HuH-7 (cell line): ENCODE measurements at regions not wholly inside any gene's neighbourhood (a gene's known extent, or its start where the extent isn't known, plus 50 kb on each side); places are given as distances from the start of the nearest gene placed in this dataset.

Experiments
- DNase-seq: peaks from one replicate; pipeline ENCODE4 v3.0.0; 2011; ENCODE audit warnings: low spot score

- DNase-seq = no peak
Observed at GRCh38 chr16:5433587-5433986, 336.0 kb upstream of the EEF2KMT start.

DNA sequence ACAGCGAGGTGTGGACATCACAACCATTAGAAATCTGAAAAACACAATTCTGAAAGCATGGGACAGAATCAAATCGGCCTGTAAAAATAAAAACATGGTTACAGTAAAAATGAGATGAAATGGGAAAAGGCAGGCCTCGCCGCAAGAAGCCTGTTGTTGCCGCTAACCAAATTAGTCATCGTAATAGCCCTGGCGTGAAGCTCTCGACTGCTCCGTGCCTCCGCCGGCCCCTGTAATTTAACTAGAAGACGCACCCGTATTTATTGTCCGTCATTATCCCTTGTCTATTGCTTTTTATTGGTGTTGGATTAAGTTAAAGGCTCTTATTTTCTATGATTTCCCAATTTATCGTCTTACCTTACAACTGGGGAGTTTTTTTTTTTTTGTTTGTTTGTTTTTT, 334.6 kb upstream of the EEF2KMT start:
- no peak for DNase-seq

DNA sequence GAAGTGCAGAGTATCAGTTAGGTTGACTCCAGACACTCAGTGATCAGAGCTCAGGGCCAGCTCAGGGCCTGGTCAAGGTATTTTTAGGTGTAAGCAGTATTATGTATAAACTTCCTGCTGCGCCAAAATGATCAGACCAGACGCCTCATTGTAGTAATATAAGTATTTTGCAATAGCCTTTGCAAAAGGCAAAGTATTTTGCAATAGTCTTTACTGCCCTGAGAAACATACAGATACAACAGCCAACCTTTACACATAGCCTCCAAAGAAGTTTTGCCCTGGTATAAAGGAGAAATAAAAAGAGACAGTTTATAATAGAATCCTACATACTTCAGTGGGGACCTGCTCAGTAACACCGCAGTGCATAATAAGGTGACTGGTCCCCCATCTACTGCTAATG, 333.0 kb upstream of the EEF2KMT start:
- DNase-seq = no peak

DNA sequence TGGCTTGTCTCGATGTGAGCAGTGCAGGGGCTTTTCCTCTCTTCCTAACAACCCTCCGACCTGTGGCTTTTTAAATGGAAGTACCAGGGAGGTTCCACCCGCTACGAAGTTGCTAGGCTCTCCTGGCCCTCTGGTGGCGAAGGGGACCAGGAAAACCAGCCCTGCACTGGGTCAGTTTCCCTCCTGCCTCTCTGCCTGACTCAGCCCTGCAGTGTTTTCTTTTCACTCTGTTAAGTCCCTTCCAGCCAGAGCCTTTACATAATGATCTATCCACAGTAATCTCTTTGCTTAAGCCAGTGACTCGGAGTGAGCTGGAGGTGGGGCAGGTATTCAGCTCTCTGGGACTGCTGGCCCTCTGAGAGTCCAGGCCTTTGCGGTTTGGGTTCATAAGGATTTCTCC, 331.3 kb upstream of the EEF2KMT start:
- DNase-seq = no peak

GRCh38 chr16:5427571-5427970, 330.0 kb upstream of the EEF2KMT start:
- no peak for DNase-seq

DNA sequence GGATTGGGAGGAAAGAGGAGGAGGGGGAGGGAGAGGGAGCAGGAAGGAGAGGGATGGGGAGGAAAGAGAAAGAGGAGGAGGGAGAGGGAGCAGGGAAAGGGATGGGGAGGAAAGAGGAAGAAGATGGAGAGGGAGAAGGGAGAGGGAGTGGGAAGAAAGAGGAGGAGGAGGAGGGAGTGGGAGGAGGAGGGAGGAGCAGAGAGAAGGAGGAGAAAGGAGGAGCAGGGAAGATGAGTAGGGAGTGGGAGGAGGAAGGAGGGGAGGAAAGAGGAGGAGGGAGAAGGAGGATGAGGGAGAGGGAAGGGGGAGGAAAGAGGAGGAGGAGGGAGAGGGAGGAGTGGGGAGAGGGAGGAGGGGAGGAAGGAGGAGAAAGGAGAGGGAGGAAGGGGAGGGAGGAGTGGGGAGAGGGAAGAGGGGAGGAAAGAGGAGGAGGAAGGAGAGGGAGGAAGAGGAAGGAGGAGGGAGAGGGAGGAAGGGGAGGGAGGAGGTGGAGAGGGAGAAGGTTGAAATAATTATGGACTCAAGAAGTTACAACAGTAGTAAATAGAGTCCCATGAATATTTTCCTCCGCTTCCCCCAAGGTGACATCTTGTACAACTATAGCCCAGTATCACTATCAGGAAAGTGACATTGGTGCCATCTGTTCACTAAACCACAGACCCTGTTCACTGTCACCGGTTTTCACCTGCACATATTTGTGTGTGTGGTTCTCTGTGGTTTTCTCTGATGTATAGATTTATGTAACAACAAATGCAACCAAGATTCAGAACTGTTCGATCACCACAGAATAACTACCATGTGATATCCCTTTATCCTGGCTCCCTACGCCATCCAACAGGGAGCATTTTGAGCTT, 325.3 kb upstream of the EEF2KMT start:
- no peak for DNase-seq

GRCh38 chr16:5422047-5422446, 324.5 kb upstream of the EEF2KMT start:
- DNase-seq = no peak

DNA sequence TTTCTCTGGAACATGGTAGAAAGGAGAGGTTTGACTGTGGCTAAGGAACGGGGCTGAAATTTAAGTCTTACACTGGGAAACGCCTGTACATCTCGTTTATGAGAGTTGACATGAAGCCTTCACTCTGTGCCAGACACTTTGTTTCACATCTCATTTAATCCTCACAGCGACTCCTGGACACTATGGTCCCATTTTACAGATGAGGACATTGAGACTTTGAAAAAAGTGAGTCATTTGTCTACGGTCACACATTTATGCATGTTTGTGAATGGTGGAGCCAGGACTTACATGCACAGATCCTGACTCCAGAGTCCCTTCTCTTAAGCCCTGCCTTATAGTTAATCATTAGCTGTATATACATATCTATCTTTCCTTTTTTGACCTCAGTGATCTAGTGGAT, 318.4 kb upstream of the EEF2KMT start:
- no peak for DNase-seq

DNA sequence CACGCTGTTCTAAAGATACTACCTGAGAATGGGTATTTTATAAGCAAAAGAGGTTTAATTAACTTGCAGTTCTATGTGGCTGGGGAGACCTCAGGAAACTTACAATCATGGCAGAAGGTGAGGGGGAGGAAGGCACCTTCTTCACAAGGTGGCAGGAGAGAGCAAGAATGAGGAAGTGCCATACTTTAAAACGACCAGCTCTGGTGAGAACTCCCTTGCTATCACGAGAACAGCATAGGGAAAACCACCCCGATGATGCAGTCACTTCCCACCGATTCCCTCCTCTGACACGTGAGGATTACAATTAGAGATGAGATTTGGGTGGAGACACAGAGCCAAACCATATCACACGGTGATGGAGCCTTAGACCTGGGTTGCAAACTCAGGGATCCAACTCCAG, 317.5 kb upstream of the EEF2KMT start:
- DNase-seq = no peak

DNA sequence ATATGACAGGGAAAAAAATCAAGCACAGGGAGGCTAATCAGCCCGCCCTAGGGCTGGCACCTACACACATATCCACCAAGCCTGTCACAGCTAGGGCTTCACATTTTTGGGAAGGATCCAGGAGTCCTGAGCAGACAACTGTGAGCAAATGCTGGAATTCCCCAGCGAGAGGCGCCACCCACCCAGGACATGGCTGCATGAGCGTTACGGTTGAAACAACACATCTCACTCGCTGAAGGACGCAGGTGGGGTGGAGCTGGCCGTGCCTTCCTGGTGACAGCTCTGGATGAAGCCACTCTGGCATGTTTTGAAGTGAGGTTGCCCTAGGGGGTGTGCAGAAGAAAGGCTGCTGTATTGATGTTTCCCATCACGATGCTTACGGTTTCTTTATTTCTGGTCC, 315.1 kb upstream of the EEF2KMT start:
- DNase-seq = no peak

DNA sequence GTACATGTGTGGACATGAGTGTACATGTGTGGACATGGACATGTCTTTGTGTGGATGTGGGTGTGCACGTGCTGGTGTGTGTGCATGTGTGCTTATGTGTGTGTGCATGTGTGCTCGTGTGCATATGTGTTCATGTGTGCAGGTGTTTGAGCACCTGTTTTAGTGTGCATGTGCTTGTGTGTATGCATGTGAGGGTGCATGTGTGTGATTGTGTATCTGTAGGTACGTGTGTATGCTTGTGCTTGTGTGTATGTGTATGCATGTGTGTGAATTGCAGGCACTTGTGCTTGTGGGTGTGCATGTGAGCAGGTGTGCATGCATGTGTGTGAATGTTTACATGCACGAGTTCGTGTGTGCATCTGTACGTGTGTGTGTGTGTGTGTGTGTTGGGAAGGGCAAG, 300.6 kb upstream of the EEF2KMT start:
- DNase-seq = no peak

- no peak for DNase-seq
Observed at GRCh38 chr16:5396880-5397279, 299.3 kb upstream of the EEF2KMT start.

DNA sequence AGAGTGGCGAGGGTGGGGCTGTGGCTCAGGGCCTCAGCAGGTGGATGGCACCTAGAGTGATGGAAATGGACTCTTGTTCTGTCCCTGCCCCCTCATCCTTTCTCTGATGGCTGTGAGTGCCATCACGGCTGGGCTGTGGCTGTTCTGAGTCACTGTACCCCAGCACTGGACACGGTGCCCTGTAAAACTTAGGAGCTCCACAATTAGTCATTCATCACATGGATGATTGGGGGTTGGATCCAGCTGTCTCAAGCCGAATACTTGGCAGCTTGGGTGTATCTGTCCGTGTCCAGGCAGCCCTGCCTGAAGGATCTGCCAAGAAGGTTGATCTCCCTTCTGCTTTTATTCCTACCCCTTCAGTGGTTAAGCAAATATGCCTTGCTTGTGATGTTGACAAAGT, 295.5 kb upstream of the EEF2KMT start:
- DNase-seq = no peak

- no peak for DNase-seq
Observed at GRCh38 chr16:5386989-5387388, 289.4 kb upstream of the EEF2KMT start.

DNA sequence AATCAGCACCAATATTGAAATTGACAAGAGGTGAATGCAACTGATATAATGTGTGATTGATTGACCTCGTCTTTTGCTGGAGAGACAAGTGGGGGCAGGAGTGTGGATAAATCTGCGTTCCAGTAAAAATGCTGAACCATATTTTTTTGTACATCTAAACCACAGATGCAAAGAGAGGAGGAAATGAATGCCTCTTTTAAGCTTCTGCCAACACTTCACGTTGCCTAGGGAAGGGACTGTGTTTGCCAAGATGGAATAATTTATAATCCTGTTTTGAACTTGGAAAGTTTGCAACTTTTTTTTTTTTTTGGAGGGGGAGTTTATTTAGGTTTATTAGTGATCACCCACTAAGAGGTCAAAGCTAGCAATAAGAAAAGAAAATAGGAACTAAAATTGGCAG, 288.2 kb upstream of the EEF2KMT start:
- DNase-seq = no peak

DNA sequence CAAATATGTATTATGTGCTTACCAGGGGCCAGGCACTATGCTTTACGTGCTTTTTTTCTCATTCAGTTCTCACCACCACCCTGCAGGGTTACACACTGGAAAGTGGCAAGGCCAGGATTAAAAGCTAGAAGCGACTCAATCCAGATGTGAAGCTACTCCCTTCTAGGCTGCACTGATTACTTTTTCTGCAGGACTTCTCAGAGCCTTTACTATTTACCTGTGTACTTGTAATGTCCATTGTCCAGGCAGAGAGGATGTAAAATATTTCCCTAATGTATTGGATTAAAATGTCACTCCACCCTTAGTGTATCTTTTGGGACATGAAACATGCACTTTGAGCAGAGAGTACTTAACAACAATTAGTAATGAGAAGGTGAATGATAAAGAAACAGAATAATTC, 287.5 kb upstream of the EEF2KMT start:
- no peak for DNase-seq

DNA sequence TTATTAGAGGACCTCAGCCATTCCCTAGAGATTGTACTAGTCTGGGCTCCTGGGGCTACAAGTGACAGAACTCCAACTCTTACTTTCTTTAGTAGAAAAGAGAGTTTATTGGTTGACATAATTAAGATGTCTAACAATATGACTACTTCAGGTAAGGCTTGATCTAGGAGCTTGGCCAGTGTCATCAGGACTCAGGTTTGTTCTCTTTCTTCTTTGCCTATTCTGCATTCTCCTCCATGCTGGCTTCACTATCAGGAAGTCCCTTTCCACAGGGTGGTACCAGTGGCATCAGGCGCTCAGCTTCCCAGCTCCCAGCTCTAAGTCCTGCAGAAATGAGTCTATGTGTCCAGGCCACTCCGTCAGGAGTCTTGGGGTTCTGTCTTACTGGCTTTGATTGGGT, 286.1 kb upstream of the EEF2KMT start:
- DNase-seq = no peak

- DNase-seq = no peak
Observed at GRCh38 chr16:5382484-5382883, 284.9 kb upstream of the EEF2KMT start.

- DNase-seq = no peak
Observed at GRCh38 chr16:5381481-5381880, 283.9 kb upstream of the EEF2KMT start.

DNA sequence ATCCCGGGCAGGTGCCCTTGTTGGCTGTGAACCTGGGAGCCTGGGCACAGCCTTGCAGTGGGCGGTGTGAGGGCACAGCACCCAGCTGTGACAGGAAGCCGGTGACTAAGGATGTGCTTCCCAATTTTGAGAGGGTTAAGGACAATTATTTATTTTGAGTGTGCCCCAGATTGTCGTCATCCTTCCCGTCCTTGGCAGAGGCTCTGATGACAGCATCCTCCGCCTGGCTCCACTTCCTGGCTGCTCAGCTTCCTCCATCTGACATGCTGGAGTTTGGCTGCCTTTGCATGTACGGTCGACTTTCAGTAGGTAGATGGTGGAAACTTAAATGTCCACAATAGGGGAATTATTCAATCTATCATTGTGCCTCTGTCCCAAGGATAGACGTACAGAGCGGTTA, 282.4 kb upstream of the EEF2KMT start:
- no peak for DNase-seq

DNA sequence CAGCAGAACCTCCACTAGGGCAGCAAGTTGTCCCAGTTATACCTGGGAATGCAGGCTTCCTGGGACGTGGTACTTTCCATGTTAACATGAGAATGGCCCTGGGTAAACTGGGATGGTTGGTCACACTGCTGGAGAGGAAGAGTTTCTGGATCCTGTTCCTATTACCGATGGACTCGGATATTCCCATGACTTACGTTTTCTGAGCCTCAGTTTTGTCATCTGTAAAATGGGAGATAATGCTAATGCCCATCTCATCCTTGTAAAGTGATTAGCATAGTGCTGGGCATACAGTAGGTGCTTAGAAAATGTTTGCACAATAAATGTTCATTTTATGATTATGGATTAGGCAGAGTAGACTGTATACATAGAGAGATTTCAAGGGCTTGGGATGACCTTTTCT, 280.9 kb upstream of the EEF2KMT start:
- no peak for DNase-seq

DNA sequence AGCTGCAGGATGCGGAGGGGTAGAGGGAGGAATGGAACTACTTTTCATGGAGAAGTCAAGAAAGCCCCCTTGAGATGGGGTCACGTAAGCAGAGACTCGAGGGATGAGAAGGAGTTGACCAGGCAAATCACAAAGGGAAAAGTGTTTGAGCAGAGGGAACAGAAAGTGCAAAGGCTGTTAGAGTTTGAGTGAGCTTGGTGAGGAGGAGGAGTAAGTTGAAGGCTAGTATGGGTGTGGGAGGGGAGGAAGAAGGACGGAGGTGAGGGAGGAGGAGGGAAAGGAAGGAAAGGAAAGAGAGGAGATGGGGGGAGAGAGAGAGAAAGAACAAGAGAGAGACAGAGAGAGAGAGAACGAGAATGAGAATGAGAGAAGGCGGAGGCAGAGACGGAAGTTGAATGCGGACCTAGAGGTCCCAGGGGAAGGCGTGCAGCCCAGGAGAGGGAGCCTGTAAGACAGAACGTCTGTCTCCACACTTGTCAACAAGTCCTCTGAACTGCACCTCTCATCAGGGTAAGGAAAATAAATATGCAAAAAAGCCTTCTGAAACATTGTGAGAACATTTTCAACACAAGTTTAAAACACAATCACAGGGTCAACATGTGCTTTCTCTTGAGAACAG, 279.8 kb upstream of the EEF2KMT start:
- no peak for DNase-seq

DNA sequence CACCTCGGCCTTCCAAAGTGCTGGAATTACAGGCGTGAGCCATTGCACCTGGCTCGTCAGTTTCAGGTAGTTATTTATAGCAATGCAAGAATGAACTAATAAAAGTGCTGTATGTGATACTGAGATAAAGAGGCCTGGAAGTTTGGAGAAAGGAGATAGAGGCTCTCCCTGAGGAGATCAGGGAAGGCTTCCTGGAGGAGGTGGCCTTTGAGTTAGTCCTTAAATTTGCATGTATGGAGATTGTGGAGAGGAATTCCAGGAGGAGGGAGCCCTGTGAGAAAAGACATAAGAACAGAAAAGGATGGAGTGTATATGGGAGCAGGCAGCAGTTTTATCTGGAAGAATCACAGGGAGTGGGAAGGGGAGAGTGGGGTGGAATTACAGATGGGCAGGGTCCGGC, 276.6 kb upstream of the EEF2KMT start:
- no peak for DNase-seq

DNA sequence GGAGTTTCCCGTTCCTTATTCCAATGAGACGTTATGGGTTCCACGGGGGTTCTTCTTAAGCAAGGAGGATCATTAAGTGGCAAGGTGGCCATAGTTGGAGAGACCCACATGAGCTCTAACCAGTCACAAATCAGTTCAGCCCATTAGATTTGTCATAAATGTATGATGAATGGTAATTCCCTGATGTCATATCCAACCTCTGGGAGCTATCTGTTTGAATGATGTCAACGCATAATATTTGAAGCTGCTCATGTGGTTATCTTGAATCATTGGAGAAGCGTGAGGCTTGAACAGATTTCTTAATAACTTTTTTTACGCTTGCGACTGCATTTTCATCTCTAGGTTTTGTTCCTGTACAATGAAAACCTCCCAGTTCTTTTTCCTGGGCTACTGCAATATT, 270.4 kb upstream of the EEF2KMT start:
- no peak for DNase-seq
